CD4-positive, alpha-beta T cell (primary cell): ENCODE measurements at regions not wholly inside any gene's neighbourhood (a gene's known extent, or its start where the extent isn't known, plus 50 kb on each side); places are given as distances from the start of the nearest gene placed in this dataset.

ENCODE experiments used
- ATAC-seq: fragments of 200-7000 bp; cut with Tn5 transposase; one replicate; pipeline ENCODE4 v1.10.0; 2022; ENCODE audit warnings: mild to moderate bottlenecking; ENCODE audit not compliant: poor library complexity
- CTCF ChIA-PET: fragments of 350-600 bp; sonication (Branson Sonifier 250); formaldehyde crosslinking; loops from one replicate; lab custom pipeline; 2021; ENCODE audit warnings: antibody characterized with exemption, inconsistent platforms; lab: Charles Lee
- POLR2A ChIA-PET: fragments of 350-600 bp; sonication (Branson Sonifier 250); formaldehyde crosslinking; loops from one replicate; lab custom pipeline; 2021; ENCODE audit warnings: antibody characterized with exemption, inconsistent platforms; lab: Charles Lee
- DNase-seq, 14 experiments: peaks; one replicate each; pipeline ENCODE4 v3.0.0-alpha.2; 2013 to 2020; ENCODE audit warnings: mixed read lengths in 2 of 14
- H3K27ac ChIP-seq, 2 donors: one replicate each; pipeline versions ENCODE4 v1.5.1 to v1.7.0; 2013; ENCODE audit warnings: low read length in 2 of 2, low read depth in 1 of 2, mild to moderate bottlenecking in 1 of 2
- H3K27me3 ChIP-seq, 2 experiments: 1 replicate in 1 of 2; 2 replicates in 1 of 2; pipeline versions ENCODE4 v1.6.1 to v1.7.0; 2013; ENCODE audit warnings: low read length in 2 of 2, control low read depth in 1 of 2, mild to moderate bottlenecking in 1 of 2, moderate library complexity in 1 of 2; ENCODE audit not compliant: insufficient read depth in 2 of 2, control insufficient read depth in 1 of 2
- H3K36me3 ChIP-seq: one replicate; pipeline ENCODE4 v1.6.1; 2013; ENCODE audit warnings: low read length, control low read depth; ENCODE audit not compliant: insufficient read depth
- H3K4me1 ChIP-seq: one replicate; pipeline ENCODE4 v1.6.1; 2013; ENCODE audit warnings: low read length, control low read depth; ENCODE audit not compliant: insufficient read depth
- H3K4me3 ChIP-seq: one replicate; pipeline ENCODE4 v1.5.1; 2013; ENCODE audit warnings: mild to moderate bottlenecking, low read length, moderate library complexity
- H3K9me3 ChIP-seq, 2 experiments: 1 replicate in 1 of 2; 2 replicates in 1 of 2; pipeline versions ENCODE4 v1.6.1 to v1.7.0; 2013; ENCODE audit warnings: low read length in 2 of 2, mild to moderate bottlenecking in 2 of 2, control low read depth in 1 of 2, moderate library complexity in 1 of 2; ENCODE audit not compliant: control insufficient read depth in 1 of 2, insufficient read depth in 1 of 2
- H3K27ac Mint-ChIP-seq: one replicate; pipeline ENCODE4 v1.8.0; 2020; ENCODE audit warnings: mixed read lengths
- H3K27me3 Mint-ChIP-seq: one replicate; pipeline ENCODE4 v1.8.0; 2021; ENCODE audit warnings: mixed read lengths
- H3K36me3 Mint-ChIP-seq: one replicate; pipeline ENCODE4 v1.8.0; 2021; ENCODE audit warnings: low read depth, mixed read lengths
- H3K4me1 Mint-ChIP-seq: one replicate; pipeline ENCODE4 v1.8.0; 2021; ENCODE audit warnings: low read depth, mixed read lengths
- H3K4me3 Mint-ChIP-seq: one replicate; pipeline ENCODE4 v1.8.0; 2020; ENCODE audit warnings: mild to moderate bottlenecking, mixed read lengths
- H3K9me3 Mint-ChIP-seq: one replicate; pipeline ENCODE4 v1.8.0; 2020; ENCODE audit warnings: mixed read lengths
- intact Hi-C, 2 experiments: fragments of 100-400 bp; cut with DNase I in 1 of 2; cut with micrococcal nuclease in 1 of 2; formaldehyde crosslinking; loops; one replicate each; pipeline versions ENCODE4 v1.15.1 to v1.9.0; 2023 to 2025; cut with DNase I, micrococcal nuclease
- TF ChIP-seq, protein P1 (sequence below): fragments of 200-600 bp; IDR thresholded peaks from one replicate; pipeline ENCODE4 v1.8.0; 2022; ENCODE audit warnings: antibody characterized with exemption, mild to moderate bottlenecking

DNA sequence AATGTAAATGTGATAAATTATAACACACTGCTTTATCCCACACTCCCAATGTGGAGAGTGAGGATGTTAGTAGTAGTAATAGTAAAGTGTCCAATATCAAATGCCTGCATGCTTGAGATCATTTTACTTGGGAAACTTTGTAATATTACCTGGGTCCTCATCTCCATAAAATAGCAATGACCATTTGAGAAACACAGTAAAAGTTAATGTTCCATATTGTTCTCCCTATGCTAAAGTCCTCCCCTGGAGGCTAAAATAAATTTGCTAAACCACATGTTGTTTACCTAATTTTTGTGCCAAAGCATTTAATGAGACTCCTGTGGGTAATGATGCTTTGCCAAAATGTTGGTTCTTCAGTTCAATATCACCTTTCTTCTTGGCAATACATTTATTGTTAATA, 291.2 kb downstream of the CDH10 start:
- H3K27me3 Mint-ChIP-seq = no peaks in the 10 kb centered on the region
- TF ChIP-seq, protein P1, sequence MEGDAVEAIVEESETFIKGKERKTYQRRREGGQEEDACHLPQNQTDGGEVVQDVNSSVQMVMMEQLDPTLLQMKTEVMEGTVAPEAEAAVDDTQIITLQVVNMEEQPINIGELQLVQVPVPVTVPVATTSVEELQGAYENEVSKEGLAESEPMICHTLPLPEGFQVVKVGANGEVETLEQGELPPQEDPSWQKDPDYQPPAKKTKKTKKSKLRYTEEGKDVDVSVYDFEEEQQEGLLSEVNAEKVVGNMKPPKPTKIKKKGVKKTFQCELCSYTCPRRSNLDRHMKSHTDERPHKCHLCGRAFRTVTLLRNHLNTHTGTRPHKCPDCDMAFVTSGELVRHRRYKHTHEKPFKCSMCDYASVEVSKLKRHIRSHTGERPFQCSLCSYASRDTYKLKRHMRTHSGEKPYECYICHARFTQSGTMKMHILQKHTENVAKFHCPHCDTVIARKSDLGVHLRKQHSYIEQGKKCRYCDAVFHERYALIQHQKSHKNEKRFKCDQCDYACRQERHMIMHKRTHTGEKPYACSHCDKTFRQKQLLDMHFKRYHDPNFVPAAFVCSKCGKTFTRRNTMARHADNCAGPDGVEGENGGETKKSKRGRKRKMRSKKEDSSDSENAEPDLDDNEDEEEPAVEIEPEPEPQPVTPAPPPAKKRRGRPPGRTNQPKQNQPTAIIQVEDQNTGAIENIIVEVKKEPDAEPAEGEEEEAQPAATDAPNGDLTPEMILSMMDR = no peak
- ATAC-seq (no peak), DNase-seq (no peak)
- Histone ChIP-seq H3K36me3 (no peaks in the 10 kb centered on the region), H3K9me3 (peaks cover 0 to 20% of the 10 kb centered on the region in 2 experiments), H3K27me3 (no peaks in the 10 kb centered on the region), H3K4me1 (no peaks in the 10 kb centered on the region), H3K27ac (no peak overlapping the region), H3K4me3 (no peak overlapping the region)
- no peaks in the 10 kb centered on the region for H3K36me3 Mint-ChIP-seq
- no peak overlapping the region for H3K4me3 Mint-ChIP-seq
- POLR2A ChIA-PET = no interaction called here
- no peaks in the 10 kb centered on the region for H3K4me1 Mint-ChIP-seq
- peaks cover 10% of the 10 kb centered on the region for H3K9me3 Mint-ChIP-seq
- intact Hi-C loops = no loop called here
- no peak overlapping the region for H3K27ac Mint-ChIP-seq
- CTCF ChIA-PET = no interaction called here

DNA sequence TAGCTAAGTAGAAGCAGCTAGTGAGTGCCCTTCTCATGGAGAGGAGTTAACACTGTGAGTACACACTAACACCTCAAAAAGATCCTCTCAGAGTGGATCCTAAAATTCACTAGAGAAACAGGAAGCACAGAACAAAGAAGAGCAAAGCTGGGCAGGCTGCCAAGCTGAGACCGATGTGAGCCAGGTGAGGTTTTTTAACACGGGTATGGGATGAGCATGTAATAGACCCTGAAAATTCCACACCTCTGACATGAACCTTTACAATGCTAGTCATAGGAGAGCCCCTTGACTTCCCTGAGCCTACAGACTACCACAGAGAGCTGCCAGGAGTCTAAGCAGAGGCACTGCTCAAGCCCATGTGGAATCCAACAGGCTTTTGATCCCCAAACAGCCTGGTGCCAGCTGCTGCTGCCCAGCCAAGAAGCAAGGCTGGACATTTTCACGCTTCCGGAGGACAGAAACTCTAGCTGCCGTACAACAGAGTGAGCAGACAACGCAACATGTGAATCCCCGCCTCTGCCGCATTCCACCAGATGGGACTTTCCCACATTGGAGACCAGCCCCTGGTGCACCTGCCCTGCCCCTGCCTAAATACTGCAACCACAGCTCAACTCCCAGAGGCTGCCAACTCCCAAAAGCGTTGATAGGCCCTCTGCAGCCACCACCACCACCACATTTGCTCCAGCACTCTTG, 280.8 kb downstream of the CDH10 start:
- peaks cover 12% of the 10 kb centered on the region for H3K9me3 Mint-ChIP-seq
- ChIA-PET CTCF (no interaction called here), POLR2A (no interaction called here)
- no peak overlapping the region for H3K27ac ChIP-seq
- no peaks in the 10 kb centered on the region for H3K4me1 Mint-ChIP-seq
- TF ChIP-seq, protein P1 = no peak
- intact Hi-C loops = no loop called here
- no peaks in the 10 kb centered on the region for H3K27me3 Mint-ChIP-seq
- no peak overlapping the region for H3K27ac Mint-ChIP-seq
- no peaks in the 10 kb centered on the region for H3K36me3 ChIP-seq
- H3K27me3 ChIP-seq = no peaks in the 10 kb centered on the region
- no peaks in the 10 kb centered on the region for H3K4me1 ChIP-seq
- peaks cover 0 to 38% of the 10 kb centered on the region in 2 experiments for H3K9me3 ChIP-seq
- no peaks in the 10 kb centered on the region for H3K36me3 Mint-ChIP-seq
- no peak overlapping the region for H3K4me3 Mint-ChIP-seq
- DNase-seq = no peak
- ATAC-seq = no peak
- no peak overlapping the region for H3K4me3 ChIP-seq

DNA sequence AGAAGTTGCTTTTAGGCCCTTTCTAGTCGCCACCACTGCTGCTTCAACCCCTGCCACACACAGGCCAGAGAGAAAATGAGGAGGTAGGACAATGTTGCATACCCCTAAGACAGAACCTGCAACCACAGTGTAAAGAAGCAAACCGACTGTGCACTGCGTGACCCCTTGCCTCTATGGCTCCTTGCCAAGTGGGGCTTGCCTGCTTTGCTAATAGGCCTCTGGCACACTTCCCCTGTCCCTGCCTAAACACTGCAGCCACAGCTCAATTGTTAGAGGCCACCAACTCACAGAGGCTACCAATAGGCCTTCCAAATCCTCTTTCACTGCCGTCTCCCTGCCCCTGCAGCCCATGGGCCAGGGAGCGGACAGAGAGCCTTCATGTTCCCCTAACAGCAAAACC, 280.1 kb downstream of the CDH10 start:
- peaks cover 12% of the 10 kb centered on the region for H3K9me3 Mint-ChIP-seq
- no peaks in the 10 kb centered on the region for H3K36me3 Mint-ChIP-seq
- no peak overlapping the region for H3K27ac Mint-ChIP-seq
- H3K4me1 Mint-ChIP-seq = no peaks in the 10 kb centered on the region
- no peak overlapping the region for H3K4me3 Mint-ChIP-seq
- Histone ChIP-seq H3K27me3 (no peaks in the 10 kb centered on the region), H3K9me3 (peaks cover 0 to 38% of the 10 kb centered on the region in 2 experiments), H3K36me3 (no peaks in the 10 kb centered on the region), H3K27ac (no peak overlapping the region), H3K4me3 (no peak overlapping the region), H3K4me1 (no peaks in the 10 kb centered on the region)
- no peaks in the 10 kb centered on the region for H3K27me3 Mint-ChIP-seq
- ATAC-seq = no peak
- no peak for DNase-seq
- intact Hi-C loops = no loop called here
- CTCF ChIA-PET = no interaction called here
- TF ChIP-seq, protein P1 = no peak
- POLR2A ChIA-PET = no interaction called here
